Smooth muscle cell (in vitro differentiated cells): ENCODE measurements at regions not wholly inside any gene's neighbourhood (a gene's known extent, or its start where the extent isn't known, plus 50 kb on each side); places are given as distances from the start of the nearest gene placed in this dataset.

ENCODE experiments used
- DNase-seq: peaks from one replicate; lab custom pipeline; 2025; ENCODE audit not compliant: unreplicated experiment; lab: John Stamatoyannopoulos, UW
- H2AFZ ChIP-seq: fragments of 200-600 bp; sonication (generic); 2 replicates; pipeline ENCODE4 v1.6.0; 2016; ENCODE audit warnings: antibody characterized with exemption, low read depth, mild to moderate bottlenecking
- H3F3A ChIP-seq: fragments of 200-600 bp; sonication (generic); 2 replicates; pipeline ENCODE4 v1.6.0; 2017; ENCODE audit warnings: antibody characterized with exemption, low read depth
- H3K27ac ChIP-seq: fragments of 200-600 bp; sonication (generic); 2 replicates; pipeline ENCODE4 v1.5.1; 2016; ENCODE audit warnings: low read depth, mild to moderate bottlenecking
- H3K27me3 ChIP-seq: fragments of 200-600 bp; sonication (generic); 2 replicates; pipeline ENCODE4 v1.6.1; 2016; ENCODE audit warnings: low read depth, mild to moderate bottlenecking
- H3K36me3 ChIP-seq: fragments of 200-600 bp; sonication (generic); 2 replicates; pipeline ENCODE4 v1.5.1; 2016; ENCODE audit warnings: low read depth
- H3K4me1 ChIP-seq: fragments of 200-600 bp; sonication (generic); 2 replicates; pipeline ENCODE4 v1.5.1; 2016; ENCODE audit warnings: low read depth
- H3K4me2 ChIP-seq: fragments of 200-600 bp; sonication (generic); 2 replicates; pipeline ENCODE4 v1.6.0; 2016; ENCODE audit warnings: mild to moderate bottlenecking
- H3K4me3 ChIP-seq: fragments of 200-600 bp; sonication (generic); 2 replicates; pipeline ENCODE4 v1.5.1; 2016; ENCODE audit warnings: mild to moderate bottlenecking
- H3K79me2 ChIP-seq: fragments of 200-600 bp; sonication (generic); 2 replicates; pipeline ENCODE4 v1.6.0; 2016; ENCODE audit warnings: low read depth, mild to moderate bottlenecking
- H3K9ac ChIP-seq: fragments of 200-600 bp; sonication (generic); 2 replicates; pipeline ENCODE4 v1.6.0; 2016; ENCODE audit warnings: low read depth
- H3K9me3 ChIP-seq: fragments of 200-600 bp; sonication (generic); replicated peaks from 2 replicates; pipeline ENCODE4 v1.5.1; 2016; ENCODE audit warnings: low read depth
- H4K20me1 ChIP-seq: fragments of 200-600 bp; sonication (generic); 2 replicates; pipeline ENCODE4 v1.6.0; 2016; ENCODE audit warnings: low read depth
- CTCF ChIP-seq: fragments of 200-600 bp; sonication (generic); IDR thresholded peaks from 2 replicates; pipeline ENCODE4 v1.5.1; 2017; ENCODE audit warnings: borderline replicate concordance, mild to moderate bottlenecking, antibody characterized with exemption; ENCODE audit not compliant: insufficient read depth, poor library complexity, severe bottlenecking
- WGBS: methylation state at CpG from one replicate; pipeline ENCODE4 v1.1.7; 2016; ENCODE audit warnings: low lambda C conversion rate; 5-methylcytosine and 5-hydroxymethylcytosine counted together

DNA sequence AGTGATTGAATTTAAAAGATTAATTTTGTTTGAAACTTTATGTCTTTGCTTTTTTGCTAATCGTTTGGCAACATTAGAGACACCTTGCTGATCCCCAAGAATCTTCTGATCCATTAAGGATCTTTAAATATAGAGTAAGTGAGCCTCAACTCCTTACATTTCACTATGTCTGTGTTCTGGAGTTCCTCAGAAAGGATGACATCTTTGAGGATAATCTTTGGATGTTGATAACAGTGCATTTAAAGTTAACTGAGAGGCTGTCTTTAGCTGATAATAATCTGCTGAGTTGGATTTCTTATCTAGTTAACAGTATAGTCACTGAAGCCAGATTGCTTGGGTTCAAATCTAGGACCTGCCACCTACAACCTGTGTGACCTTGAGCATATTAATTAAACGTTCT lies 221.6 kb upstream of the EMCN start:
- Histone ChIP-seq H3K9ac (no peak overlapping the region), H3K4me1 (no peaks in the 10 kb centered on the region), H3K27me3 (no peaks in the 10 kb centered on the region), H3F3A (peaks cover 11% of the 10 kb centered on the region), H3K79me2 (no peaks in the 10 kb centered on the region), H4K20me1 (no peaks in the 10 kb centered on the region), H3K4me2 (no peak overlapping the region), H3K27ac (no peak overlapping the region), H3K36me3 (no peaks in the 10 kb centered on the region), H3K4me3 (no peak overlapping the region), H3K9me3 (no peaks in the 10 kb centered on the region), H2AFZ (no peak overlapping the region)
- WGBS = 59% methylated on average over 2 of the region's 2 CpGs
- TF ChIP-seq CTCF = no peak
- no peak for DNase-seq

DNA sequence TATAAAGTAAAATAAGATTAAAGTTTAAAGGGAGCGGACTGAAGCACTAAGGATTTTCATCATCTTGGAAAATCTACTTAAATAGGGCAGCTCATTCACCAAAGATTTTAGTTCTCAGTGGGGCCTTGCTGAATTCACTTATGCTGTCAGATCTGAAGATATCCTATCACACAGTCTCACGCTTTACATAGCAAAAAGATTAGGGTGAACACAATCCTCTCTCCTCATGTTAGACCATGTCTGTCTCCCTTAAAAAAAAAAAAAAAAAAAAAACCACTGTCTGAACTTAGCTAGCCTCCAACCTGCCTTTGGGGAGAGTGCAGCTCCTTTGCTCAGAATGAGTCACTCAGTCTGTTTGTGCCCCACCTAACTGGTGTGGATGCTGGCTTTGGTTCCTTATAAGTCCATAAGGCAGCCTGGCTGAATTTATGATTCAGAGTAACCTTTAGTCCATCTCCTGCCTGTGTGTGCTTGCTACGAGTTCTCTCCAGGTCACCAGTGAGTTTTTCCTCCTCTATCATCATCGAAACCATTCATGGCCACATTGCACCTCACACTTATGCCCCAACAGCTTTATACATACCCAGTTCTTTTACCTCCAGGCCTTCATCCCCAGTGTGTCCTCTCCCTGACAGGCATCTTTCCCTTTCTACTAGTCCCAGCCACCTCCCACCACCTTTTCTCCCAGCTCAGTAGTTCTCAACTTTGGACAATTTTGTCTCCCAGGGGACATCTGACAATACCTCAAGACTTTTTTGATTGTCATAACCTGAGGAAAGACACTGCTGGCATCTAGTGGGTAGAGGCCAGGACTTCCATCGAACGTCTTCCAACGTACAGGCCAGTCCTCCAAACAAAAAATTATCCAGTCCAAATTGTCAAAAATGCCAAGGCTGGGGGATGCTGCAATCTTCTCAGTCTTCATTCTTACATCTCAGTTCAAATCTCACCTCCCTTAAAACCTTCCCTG lies 220.7 kb upstream of the EMCN start:
- Histone ChIP-seq H3F3A (peaks cover 11% of the 10 kb centered on the region), H3K9ac (no peak overlapping the region), H4K20me1 (no peaks in the 10 kb centered on the region), H3K79me2 (no peaks in the 10 kb centered on the region), H3K9me3 (no peaks in the 10 kb centered on the region), H3K4me2 (no peak overlapping the region), H2AFZ (peak overlapping the region; percentile 36), H3K36me3 (no peaks in the 10 kb centered on the region), H3K27ac (peak overlapping the region; percentile 42), H3K4me1 (no peaks in the 10 kb centered on the region), H3K27me3 (no peaks in the 10 kb centered on the region), H3K4me3 (no peak overlapping the region)
- WGBS = 67% methylated on average over 7 of the region's 7 CpGs
- no peak for TF ChIP-seq CTCF
- DNase-seq = no peak

GRCh38 chr4:100736641-100737451 lies 219.0 kb upstream of the EMCN start:
- 67% methylated on average over 2 of the region's 2 CpGs for WGBS
- Histone ChIP-seq H3K79me2 (no peaks in the 10 kb centered on the region), H3K4me2 (no peak overlapping the region), H4K20me1 (no peaks in the 10 kb centered on the region), H3K4me1 (no peaks in the 10 kb centered on the region), H3K27me3 (no peaks in the 10 kb centered on the region), H3K27ac (peak overlapping the region; percentile 42), H3K36me3 (no peaks in the 10 kb centered on the region), H3K4me3 (no peak overlapping the region), H3K9ac (no peak overlapping the region), H3F3A (peaks cover 11% of the 10 kb centered on the region), H3K9me3 (no peaks in the 10 kb centered on the region), H2AFZ (peak overlapping the region; percentile 36)
- TF ChIP-seq CTCF = no peak
- no peak for DNase-seq
